Neural cell (in vitro differentiated cells): ENCODE measurements at regions not wholly inside any gene's neighbourhood (a gene's known extent, or its start where the extent isn't known, plus 50 kb on each side); places are given as distances from the start of the nearest gene placed in this dataset.

Source experiments
- H2AFZ ChIP-seq: fragments of 200-600, 300-800 bp; sonication (generic), shearing (Covaris generic); 2 replicates; pipeline ENCODE4 v1.6.0; 2014; ENCODE audit warnings: low read depth, mild to moderate bottlenecking, antibody characterized with exemption, low read length, moderate library complexity
- H3F3A ChIP-seq: fragments of 200-600 bp; shearing (Covaris generic); 2 replicates; pipeline ENCODE4 v1.6.1; 2016; ENCODE audit warnings: mild to moderate bottlenecking, moderate library complexity, mixed read lengths, antibody characterized with exemption, low read length; ENCODE audit not compliant: insufficient read depth, poor library complexity, severe bottlenecking
- H3K27ac ChIP-seq: fragments of 200-600, 300-800 bp; sonication (generic), shearing (Covaris generic); 2 replicates; pipeline ENCODE4 v1.5.1; 2014; ENCODE audit warnings: mild to moderate bottlenecking, low read length, moderate library complexity
- H3K27me3 ChIP-seq: fragments of 300-800, 200-600 bp; sonication (generic), shearing (Covaris generic); 2 replicates; pipeline ENCODE4 v1.6.0; 2014; ENCODE audit warnings: mild to moderate bottlenecking, low read depth, low read length, moderate library complexity; ENCODE audit not compliant: insufficient read depth
- H3K36me3 ChIP-seq: fragments of 300-800, 200-600 bp; sonication (generic), shearing (Covaris generic); 2 replicates; pipeline ENCODE4 v1.5.1; 2014; ENCODE audit warnings: mild to moderate bottlenecking, antibody characterized with exemption, low read length, moderate library complexity; ENCODE audit not compliant: insufficient read depth
- H3K4me2 ChIP-seq: fragments of 300-800, 200-600 bp; sonication (generic), shearing (Covaris generic); 2 replicates; pipeline ENCODE4 v1.6.0; 2014; ENCODE audit warnings: mild to moderate bottlenecking, low read length
- H3K4me3 ChIP-seq: fragments of 300-800, 200-600 bp; sonication (generic), shearing (Covaris generic); 2 replicates; pipeline ENCODE4 v1.5.1; 2014; ENCODE audit warnings: mild to moderate bottlenecking, low read length, moderate library complexity
- H3K79me2 ChIP-seq: fragments of 200-600 bp; shearing (Covaris generic); replicated peaks from 2 replicates; pipeline ENCODE4 v1.6.0; 2014; ENCODE audit warnings: mild to moderate bottlenecking, low read length, moderate library complexity; ENCODE audit not compliant: insufficient read depth
- H3K9ac ChIP-seq: fragments of 300-800, 200-600 bp; sonication (generic), shearing (Covaris generic); 2 replicates; pipeline ENCODE4 v1.6.1; 2016; ENCODE audit warnings: mild to moderate bottlenecking, low read length, mixed read lengths
- H3K9me2 ChIP-seq: fragments of 200-600 bp; shearing (Covaris generic); 2 replicates; pipeline ENCODE4 v1.6.1; 2016; ENCODE audit warnings: mild to moderate bottlenecking, low read length, mixed read lengths; ENCODE audit not compliant: insufficient read depth
- H3K9me3 ChIP-seq: fragments of 200-600, 300-800 bp; sonication (generic), shearing (Covaris generic); 2 replicates; pipeline ENCODE4 v1.6.1; 2016; ENCODE audit warnings: mild to moderate bottlenecking, mixed run types, low read length, moderate library complexity, mixed read lengths
- H4K20me1 ChIP-seq: fragments of 200-600 bp; shearing (Covaris generic); 2 replicates; pipeline ENCODE4 v1.6.1; 2016; ENCODE audit warnings: mild to moderate bottlenecking, mixed run types; ENCODE audit not compliant: insufficient read depth
- CTCF ChIP-seq: fragments of 450-650 bp; IDR thresholded peaks from 2 replicates; pipeline ENCODE4 v1.5.1; 2014; ENCODE audit warnings: antibody characterized with exemption, mild to moderate bottlenecking, moderate library complexity; ENCODE audit not compliant: poor library complexity, severe bottlenecking
- EP300 ChIP-seq: fragments of 450-650 bp; conservative IDR thresholded peaks from 2 replicates; pipeline ENCODE4 v1.6.1; 2014; ENCODE audit warnings: antibody characterized with exemption, mild to moderate bottlenecking, moderate library complexity; ENCODE audit not compliant: poor library complexity, severe bottlenecking
- EZH2 ChIP-seq: fragments of 200-600, 300-800 bp; shearing (Covaris generic), sonication (generic); IDR thresholded peaks from 2 replicates; pipeline ENCODE4 v1.6.1; 2014; ENCODE audit warnings: antibody characterized with exemption, low read length, borderline replicate concordance, mild to moderate bottlenecking; ENCODE audit not compliant: insufficient read depth, poor library complexity, severe bottlenecking
- MXI1 ChIP-seq: fragments of 450-650 bp; conservative IDR thresholded peaks from 2 replicates; pipeline ENCODE4 v1.6.1; 2014; ENCODE audit warnings: antibody characterized with exemption, mild to moderate bottlenecking; ENCODE audit not compliant: poor library complexity, severe bottlenecking
- POLR2AphosphoS5 ChIP-seq: IDR thresholded peaks from 2 replicates; pipeline ENCODE4 v1.6.1; 2012
- REST ChIP-seq: IDR thresholded peaks from 2 replicates; pipeline ENCODE4 v1.6.1; 2012; ENCODE audit warnings: borderline replicate concordance
- SMC3 ChIP-seq: fragments of 450-650 bp; conservative IDR thresholded peaks from 2 replicates; pipeline ENCODE4 v1.6.1; 2014; ENCODE audit warnings: antibody characterized with exemption, mild to moderate bottlenecking, moderate library complexity; ENCODE audit not compliant: poor library complexity

GRCh38 chr18:72208920-72209676 lies 335.0 kb downstream of the CBLN2 start:
- Histone ChIP-seq H3K27ac (no peak overlapping the region), H3K4me2 (no peak overlapping the region), H3F3A (no peaks in the 10 kb centered on the region), H3K9me2 (no peaks in the 10 kb centered on the region), H3K36me3 (no peaks in the 10 kb centered on the region), H3K79me2 (no peaks in the 10 kb centered on the region), H4K20me1 (no peaks in the 10 kb centered on the region), H3K9me3 (no peaks in the 10 kb centered on the region), H2AFZ (no peak overlapping the region), H3K9ac (no peak overlapping the region), H3K4me3 (no peak overlapping the region), H3K27me3 (no peaks in the 10 kb centered on the region)
- TF ChIP-seq MXI1 (no peak), EZH2 (no peak), EP300 (no peak), SMC3 (no peak), CTCF (no peak), REST (no peak), POLR2AphosphoS5 (no peak)

GRCh38 chr18:72207280-72207679 lies 336.9 kb downstream of the CBLN2 start:
- H3K27me3 ChIP-seq, result no peaks in the 10 kb centered on the region
- no peak overlapping the region for H3K9ac ChIP-seq
- H3K27ac ChIP-seq, result no peak overlapping the region
- H2AFZ ChIP-seq, result no peak overlapping the region
- no peaks in the 10 kb centered on the region for H3F3A ChIP-seq
- no peaks in the 10 kb centered on the region for H3K36me3 ChIP-seq
- TF ChIP-seq REST (no peak), EP300 (no peak), MXI1 (no peak), SMC3 (no peak)
- no peaks in the 10 kb centered on the region for H3K9me2 ChIP-seq
- no peaks in the 10 kb centered on the region for H3K79me2 ChIP-seq
- no peak overlapping the region for H3K4me3 ChIP-seq
- H3K4me2 ChIP-seq, result no peak overlapping the region
- no peaks in the 10 kb centered on the region for H4K20me1 ChIP-seq
- H3K9me3 ChIP-seq, result no peaks in the 10 kb centered on the region
